ENCODE measurements at regions not wholly inside any gene's neighbourhood (a gene's known extent, or its start where the extent isn't known, plus 50 kb on each side); places are given as distances from the start of the nearest gene placed in this dataset.

GRCh38 chr2:146221826-146222225 lies 1623.0 kb upstream of the ACVR2A start:
- Mint-ChIP-seq H3K27ac (no peak overlapping the region), H3K4me1 (no peaks in the 10 kb centered on the region), H3K9me3 (ENCODE audit: insufficient read depth) (no peaks in the 10 kb centered on the region), H3K4me3 (no peak overlapping the region), H3K27me3 (no peaks in the 10 kb centered on the region)
- H2AFZ ChIP-seq (ENCODE audit: insufficient read depth, low read depth, low read length, poor library complexity, severe bottlenecking) = no peak overlapping the region
- no peak overlapping the region for H3K9ac ChIP-seq (ENCODE audit: low read length)
- CTCF ChIA-PET = no interaction called here
- POLR2A ChIA-PET = no interaction called here
- no peaks in the 10 kb centered on the region for H3K4me1 ChIP-seq (ENCODE audit: control insufficient read depth in 2 of 2, insufficient read depth in 2 of 2, low read length in 2 of 2)
- no peaks in the 10 kb centered on the region for H3K9me3 ChIP-seq (ENCODE audit: control extremely low read depth in 1 of 3, control insufficient read depth in 2 of 3, insufficient read depth in 1 of 3, low read length in 2 of 3)
- WGBS (ENCODE audit: insufficient coverage) = no CpG with 5 or more reads among the region's 2 CpGs
- no peaks in the 10 kb centered on the region for H3K79me2 ChIP-seq (ENCODE audit: control insufficient read depth, insufficient read depth, low read length)
- H4K20me1 ChIP-seq (ENCODE audit: control insufficient read depth, insufficient read depth, low read length, poor library complexity, severe bottlenecking) = no peaks in the 10 kb centered on the region
- H3K27me3 ChIP-seq (replicated peaks in 1 of 4; ENCODE audit: control extremely low read depth in 1 of 4, control insufficient read depth in 3 of 4, insufficient read depth in 4 of 4, low read length in 3 of 4) = no peaks in the 10 kb centered on the region
- H3K4me2 ChIP-seq (replicated peaks; ENCODE audit: low read depth, low read length, poor library complexity, severe bottlenecking) = no peak overlapping the region
- intact Hi-C loops (cut with micrococcal nuclease) = no loop called here
- TF ChIP-seq, protein P1, sequence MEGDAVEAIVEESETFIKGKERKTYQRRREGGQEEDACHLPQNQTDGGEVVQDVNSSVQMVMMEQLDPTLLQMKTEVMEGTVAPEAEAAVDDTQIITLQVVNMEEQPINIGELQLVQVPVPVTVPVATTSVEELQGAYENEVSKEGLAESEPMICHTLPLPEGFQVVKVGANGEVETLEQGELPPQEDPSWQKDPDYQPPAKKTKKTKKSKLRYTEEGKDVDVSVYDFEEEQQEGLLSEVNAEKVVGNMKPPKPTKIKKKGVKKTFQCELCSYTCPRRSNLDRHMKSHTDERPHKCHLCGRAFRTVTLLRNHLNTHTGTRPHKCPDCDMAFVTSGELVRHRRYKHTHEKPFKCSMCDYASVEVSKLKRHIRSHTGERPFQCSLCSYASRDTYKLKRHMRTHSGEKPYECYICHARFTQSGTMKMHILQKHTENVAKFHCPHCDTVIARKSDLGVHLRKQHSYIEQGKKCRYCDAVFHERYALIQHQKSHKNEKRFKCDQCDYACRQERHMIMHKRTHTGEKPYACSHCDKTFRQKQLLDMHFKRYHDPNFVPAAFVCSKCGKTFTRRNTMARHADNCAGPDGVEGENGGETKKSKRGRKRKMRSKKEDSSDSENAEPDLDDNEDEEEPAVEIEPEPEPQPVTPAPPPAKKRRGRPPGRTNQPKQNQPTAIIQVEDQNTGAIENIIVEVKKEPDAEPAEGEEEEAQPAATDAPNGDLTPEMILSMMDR (IDR thresholded peaks at IDR 0.05) = no peak
- no peak for TF ChIP-seq EZH2 (IDR thresholded peaks at IDR 0.05; ENCODE audit: borderline replicate concordance, insufficient read depth, low read depth, low read length, poor library complexity, severe bottlenecking)
- DNase-seq = no peak
- H3K4me3 ChIP-seq (ENCODE audit: control extremely low read depth in 1 of 5, extremely low read depth in 1 of 5, insufficient read depth in 1 of 5, low read depth in 2 of 5, low read length in 4 of 5) = no peak overlapping the region
- no peak for ATAC-seq (ENCODE audit: low read depth)
- H3K27ac ChIP-seq (ENCODE audit: low read length in 2 of 2) = no peak overlapping the region
- H3K36me3 ChIP-seq (replicated peaks in 1 of 2; ENCODE audit: control extremely low read depth in 1 of 2, control insufficient read depth in 1 of 2, extremely low read depth in 1 of 2, insufficient read depth in 2 of 2, low read length in 1 of 2) = no peaks in the 10 kb centered on the region

GRCh38 chr2:146220957-146221356 lies 1623.9 kb upstream of the ACVR2A start:
- intact Hi-C loops (cut with micrococcal nuclease) = no loop called here
- Histone ChIP-seq H3K4me2 (replicated peaks; ENCODE audit: low read depth, low read length, poor library complexity, severe bottlenecking) (no peak overlapping the region), H3K79me2 (ENCODE audit: control insufficient read depth, insufficient read depth, low read length) (no peaks in the 10 kb centered on the region), H3K4me3 (ENCODE audit: control extremely low read depth in 1 of 5, extremely low read depth in 1 of 5, insufficient read depth in 1 of 5, low read depth in 2 of 5, low read length in 4 of 5) (no peak overlapping the region), H4K20me1 (ENCODE audit: control insufficient read depth, insufficient read depth, low read length, poor library complexity, severe bottlenecking) (no peaks in the 10 kb centered on the region), H2AFZ (ENCODE audit: insufficient read depth, low read depth, low read length, poor library complexity, severe bottlenecking) (no peak overlapping the region), H3K9ac (ENCODE audit: low read length) (no peak overlapping the region), H3K27ac (ENCODE audit: low read length in 2 of 2) (no peak overlapping the region), H3K9me3 (ENCODE audit: control extremely low read depth in 1 of 3, control insufficient read depth in 2 of 3, insufficient read depth in 1 of 3, low read length in 2 of 3) (no peaks in the 10 kb centered on the region), H3K36me3 (replicated peaks in 1 of 2; ENCODE audit: control extremely low read depth in 1 of 2, control insufficient read depth in 1 of 2, extremely low read depth in 1 of 2, insufficient read depth in 2 of 2, low read length in 1 of 2) (no peaks in the 10 kb centered on the region), H3K27me3 (replicated peaks in 1 of 4; ENCODE audit: control extremely low read depth in 1 of 4, control insufficient read depth in 3 of 4, insufficient read depth in 4 of 4, low read length in 3 of 4) (no peaks in the 10 kb centered on the region), H3K4me1 (ENCODE audit: control insufficient read depth in 2 of 2, insufficient read depth in 2 of 2, low read length in 2 of 2) (no peaks in the 10 kb centered on the region)
- H3K27ac Mint-ChIP-seq = no peak overlapping the region
- ChIA-PET POLR2A (no interaction called here), CTCF (no interaction called here)
- DNase-seq = no peak
- H3K4me3 Mint-ChIP-seq = no peak overlapping the region
- H3K9me3 Mint-ChIP-seq (ENCODE audit: insufficient read depth) = no peaks in the 10 kb centered on the region
- H3K4me1 Mint-ChIP-seq = no peaks in the 10 kb centered on the region
- no peaks in the 10 kb centered on the region for H3K27me3 Mint-ChIP-seq
- ATAC-seq (ENCODE audit: low read depth) = no peak
- TF ChIP-seq EZH2 (IDR thresholded peaks at IDR 0.05; ENCODE audit: borderline replicate concordance, insufficient read depth, low read depth, low read length, poor library complexity, severe bottlenecking) = no peak
- TF ChIP-seq, protein P1 (IDR thresholded peaks at IDR 0.05) = no peak
